Neural progenitor cell (in vitro differentiated cells): ENCODE measurements at regions not wholly inside any gene's neighbourhood (a gene's known extent, or its start where the extent isn't known, plus 50 kb on each side); places are given as distances from the start of the nearest gene placed in this dataset.

Experiments
- DNase-seq: peaks from one replicate; pipeline ENCODE4 v3.0.0-alpha.2; 2016; ENCODE audit warnings: low spot score
- H2AFZ ChIP-seq: fragments of 200-600 bp; sonication (generic); replicated peaks from 2 replicates; pipeline ENCODE4 v1.6.1; 2016; ENCODE audit warnings: antibody characterized with exemption
- H3F3A ChIP-seq: fragments of 200-600 bp; sonication (generic); 2 replicates; pipeline ENCODE4 v1.6.1; 2016; ENCODE audit warnings: antibody characterized with exemption, low read depth
- H3K27ac ChIP-seq: fragments of 200-600 bp; sonication (generic); 2 replicates; pipeline ENCODE4 v1.5.1; 2016; ENCODE audit warnings: mild to moderate bottlenecking
- H3K27me3 ChIP-seq: fragments of 200-600 bp; sonication (generic); 2 replicates; pipeline ENCODE4 v1.6.1; 2016; ENCODE audit warnings: mild to moderate bottlenecking, moderate library complexity
- H3K36me3 ChIP-seq: fragments of 200-600 bp; sonication (generic); 2 replicates; pipeline ENCODE4 v1.5.1; 2016
- H3K4me1 ChIP-seq: fragments of 200-600 bp; sonication (generic); 2 replicates; pipeline ENCODE4 v1.6.1; 2016; ENCODE audit warnings: mixed run types
- H3K4me2 ChIP-seq: fragments of 200-600 bp; sonication (generic); 2 replicates; pipeline ENCODE4 v1.6.1; 2016
- H3K4me3 ChIP-seq: fragments of 200-600 bp; sonication (generic); 2 replicates; pipeline ENCODE4 v1.5.1; 2016
- H3K79me2 ChIP-seq: fragments of 200-600 bp; sonication (generic); 2 replicates; pipeline ENCODE4 v1.6.1; 2016; ENCODE audit warnings: low read depth
- H3K9ac ChIP-seq: fragments of 200-600 bp; sonication (generic); 2 replicates; pipeline ENCODE4 v1.6.1; 2016
- H3K9me3 ChIP-seq: fragments of 200-600 bp; sonication (generic); 2 replicates; pipeline ENCODE4 v1.5.1; 2016; ENCODE audit warnings: low read depth
- H4K20me1 ChIP-seq: fragments of 200-600 bp; sonication (generic); 2 replicates; pipeline ENCODE4 v1.6.1; 2016; ENCODE audit warnings: low read depth
- H3K27ac Mint-ChIP-seq: 3 replicates; pipeline ENCODE4 v1.8.0; 2021; ENCODE audit warnings: mixed read lengths
- H3K27me3 Mint-ChIP-seq: 2 replicates; pipeline ENCODE4 v1.8.0; 2022; ENCODE audit warnings: low read depth, mild to moderate bottlenecking, inconsistent platforms, moderate library complexity, mixed read lengths; ENCODE audit not compliant: insufficient read depth
- H3K36me3 Mint-ChIP-seq: 3 replicates; pipeline ENCODE4 v1.8.0; 2021; ENCODE audit warnings: mixed read lengths
- H3K4me1 Mint-ChIP-seq: 3 replicates; pipeline ENCODE4 v1.8.0; 2021; ENCODE audit warnings: mixed read lengths
- H3K4me3 Mint-ChIP-seq: 3 replicates; pipeline ENCODE4 v1.8.0; 2021; ENCODE audit warnings: mild to moderate bottlenecking, moderate library complexity, mixed read lengths
- H3K9me3 Mint-ChIP-seq: 3 replicates; pipeline ENCODE4 v1.8.0; 2020; ENCODE audit warnings: mixed read lengths
- CTCF ChIP-seq: fragments of 200-600 bp; sonication (generic); IDR thresholded peaks from 2 replicates; pipeline ENCODE4 v1.5.1; 2017; ENCODE audit warnings: antibody characterized with exemption, mild to moderate bottlenecking
- EZH2 ChIP-seq: fragments of 200-600 bp; sonication (generic); IDR thresholded peaks from 2 replicates; pipeline ENCODE4 v1.6.1; 2017; ENCODE audit warnings: antibody characterized with exemption, mild to moderate bottlenecking, moderate library complexity
- EZH2phosphoT487 ChIP-seq: fragments of 200-600 bp; sonication (generic); IDR thresholded peaks from 2 replicates; pipeline ENCODE4 v1.6.1; 2017; ENCODE audit warnings: antibody characterized with exemption

DNA sequence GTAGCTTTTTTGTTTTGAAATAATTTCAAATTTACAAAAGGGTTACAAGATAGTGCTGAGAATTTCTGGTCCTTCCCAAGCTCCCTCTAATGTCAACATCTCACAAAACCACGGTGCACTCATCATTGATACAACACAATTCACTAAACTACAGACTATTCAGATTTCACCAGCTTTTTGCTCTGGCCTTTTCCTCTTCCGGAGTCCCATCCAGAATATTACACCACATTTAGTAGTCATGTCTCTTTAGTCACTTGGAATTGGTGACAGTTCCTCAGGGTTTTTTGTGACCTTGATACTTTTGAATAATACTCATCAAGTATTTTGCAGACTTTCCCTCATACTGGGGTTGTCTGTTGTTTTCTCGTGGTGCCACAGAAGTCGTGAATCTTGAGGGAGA, 484.0 kb downstream of the GADD45G start:
- H3K36me3 ChIP-seq = no peaks in the 10 kb centered on the region
- no peak overlapping the region for H3K4me3 ChIP-seq
- no peaks in the 10 kb centered on the region for H3K36me3 Mint-ChIP-seq
- DNase-seq = no peak
- peaks cover 12% of the 10 kb centered on the region for H3K4me1 ChIP-seq
- H3K9me3 ChIP-seq = no peaks in the 10 kb centered on the region
- no peak overlapping the region for H3K4me2 ChIP-seq
- no peak overlapping the region for H3K4me3 Mint-ChIP-seq
- H3K27ac ChIP-seq = no peak overlapping the region
- no peaks in the 10 kb centered on the region for H4K20me1 ChIP-seq
- no peak overlapping the region for H2AFZ ChIP-seq
- H3F3A ChIP-seq = peaks cover 5% of the 10 kb centered on the region
- TF ChIP-seq EZH2phosphoT487 (no peak), CTCF (no peak), EZH2 (no peak)
- peaks cover 9% of the 10 kb centered on the region for H3K27me3 Mint-ChIP-seq
- no peak overlapping the region for H3K27ac Mint-ChIP-seq
- no peak overlapping the region for H3K9ac ChIP-seq
- H3K27me3 ChIP-seq = no peaks in the 10 kb centered on the region
- no peaks in the 10 kb centered on the region for H3K9me3 Mint-ChIP-seq
- H3K79me2 ChIP-seq = no peaks in the 10 kb centered on the region
- H3K4me1 Mint-ChIP-seq = peaks cover 17% of the 10 kb centered on the region

DNA sequence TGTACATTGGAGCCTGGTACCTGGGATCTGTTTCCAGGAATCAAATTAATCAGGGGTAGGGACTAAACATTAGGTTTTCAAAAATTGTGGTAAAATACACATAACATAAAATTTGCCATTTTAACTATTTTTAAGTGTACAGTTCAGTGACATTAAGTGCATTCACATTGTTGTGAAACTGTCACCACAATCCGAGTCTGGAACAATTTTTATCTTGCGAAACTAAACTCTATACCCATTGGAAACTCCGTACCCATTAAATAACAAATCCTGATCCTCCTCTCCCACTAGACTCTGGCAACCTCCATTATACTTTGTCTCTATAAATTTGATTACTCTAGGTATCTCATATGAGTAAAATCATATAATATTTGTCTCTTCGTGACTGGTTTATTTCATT, 486.2 kb downstream of the GADD45G start:
- peaks cover 1% of the 10 kb centered on the region for H3F3A ChIP-seq
- H3K36me3 ChIP-seq = no peaks in the 10 kb centered on the region
- Mint-ChIP-seq H3K4me1 (peaks cover 25% of the 10 kb centered on the region), H3K36me3 (no peaks in the 10 kb centered on the region), H3K27me3 (peaks cover 16% of the 10 kb centered on the region), H3K4me3 (no peak overlapping the region), H3K9me3 (no peaks in the 10 kb centered on the region), H3K27ac (no peak overlapping the region)
- H2AFZ ChIP-seq = no peak overlapping the region
- no peaks in the 10 kb centered on the region for H4K20me1 ChIP-seq
- no peak for DNase-seq
- H3K4me1 ChIP-seq = peaks cover 5% of the 10 kb centered on the region
- H3K79me2 ChIP-seq = no peaks in the 10 kb centered on the region
- no peaks in the 10 kb centered on the region for H3K9me3 ChIP-seq
- TF ChIP-seq EZH2 (no peak), EZH2phosphoT487 (no peak), CTCF (no peak)
- no peak overlapping the region for H3K4me3 ChIP-seq
- H3K27ac ChIP-seq = no peak overlapping the region
- H3K27me3 ChIP-seq = no peaks in the 10 kb centered on the region
- no peak overlapping the region for H3K9ac ChIP-seq
- H3K4me2 ChIP-seq = no peak overlapping the region

- H3K4me1 ChIP-seq = no peaks in the 10 kb centered on the region
- DNase-seq = no peak
- no peaks in the 10 kb centered on the region for H3K27me3 ChIP-seq
- H3K36me3 ChIP-seq = no peaks in the 10 kb centered on the region
- H3K4me2 ChIP-seq = no peak overlapping the region
- no peak overlapping the region for H3K9ac ChIP-seq
- TF ChIP-seq CTCF = no peak
- no peak for TF ChIP-seq EZH2phosphoT487
- no peak for TF ChIP-seq EZH2
- H3K4me3 ChIP-seq = no peak overlapping the region
- peaks cover 24% of the 10 kb centered on the region for H3K4me1 Mint-ChIP-seq
- H3K27ac ChIP-seq = no peak overlapping the region
- no peaks in the 10 kb centered on the region for H4K20me1 ChIP-seq
- H2AFZ ChIP-seq = no peak overlapping the region
- H3K9me3 Mint-ChIP-seq = no peaks in the 10 kb centered on the region
- no peaks in the 10 kb centered on the region for H3K36me3 Mint-ChIP-seq
- no peak overlapping the region for H3K27ac Mint-ChIP-seq
- no peak overlapping the region for H3K4me3 Mint-ChIP-seq
- no peaks in the 10 kb centered on the region for H3K9me3 ChIP-seq
- H3K79me2 ChIP-seq = no peaks in the 10 kb centered on the region
- H3F3A ChIP-seq = no peaks in the 10 kb centered on the region
- peaks cover 15% of the 10 kb centered on the region for H3K27me3 Mint-ChIP-seq
Observed at GRCh38 chr9:90092508-90092907, 487.7 kb downstream of the GADD45G start.

- Histone ChIP-seq H3F3A (no peaks in the 10 kb centered on the region), H3K9ac (no peak overlapping the region), H3K4me3 (no peak overlapping the region), H3K36me3 (no peaks in the 10 kb centered on the region), H3K4me1 (no peaks in the 10 kb centered on the region), H3K79me2 (no peaks in the 10 kb centered on the region), H4K20me1 (no peaks in the 10 kb centered on the region), H3K4me2 (no peak overlapping the region), H2AFZ (no peak overlapping the region), H3K9me3 (no peaks in the 10 kb centered on the region), H3K27ac (no peak overlapping the region), H3K27me3 (no peaks in the 10 kb centered on the region)
- no peak overlapping the region for H3K27ac Mint-ChIP-seq
- H3K9me3 Mint-ChIP-seq = no peaks in the 10 kb centered on the region
- TF ChIP-seq CTCF (no peak), EZH2phosphoT487 (no peak), EZH2 (no peak)
- H3K27me3 Mint-ChIP-seq = peaks cover 13% of the 10 kb centered on the region
- H3K4me1 Mint-ChIP-seq = peaks cover 24% of the 10 kb centered on the region
- H3K4me3 Mint-ChIP-seq = no peak overlapping the region
- no peaks in the 10 kb centered on the region for H3K36me3 Mint-ChIP-seq
- DNase-seq = no peak
Observed at GRCh38 chr9:90095682-90096081, 490.9 kb downstream of the GADD45G start.
